WI38 (cell line): ENCODE measurements at regions not wholly inside any gene's neighbourhood (a gene's known extent, or its start where the extent isn't known, plus 50 kb on each side); places are given as distances from the start of the nearest gene placed in this dataset.

ENCODE experiments used
- H3K4me3 ChIP-seq: 2 replicates; pipeline ENCODE4 v1.5.1; 2011; ENCODE audit warnings: low read depth, mild to moderate bottlenecking, control low read depth, low read length
- TF ChIP-seq, protein P1 (sequence below): IDR thresholded peaks from 2 replicates; pipeline ENCODE4 v1.5.1; 2012; ENCODE audit warnings: low read depth, mild to moderate bottlenecking, control low read depth, low read length

DNA sequence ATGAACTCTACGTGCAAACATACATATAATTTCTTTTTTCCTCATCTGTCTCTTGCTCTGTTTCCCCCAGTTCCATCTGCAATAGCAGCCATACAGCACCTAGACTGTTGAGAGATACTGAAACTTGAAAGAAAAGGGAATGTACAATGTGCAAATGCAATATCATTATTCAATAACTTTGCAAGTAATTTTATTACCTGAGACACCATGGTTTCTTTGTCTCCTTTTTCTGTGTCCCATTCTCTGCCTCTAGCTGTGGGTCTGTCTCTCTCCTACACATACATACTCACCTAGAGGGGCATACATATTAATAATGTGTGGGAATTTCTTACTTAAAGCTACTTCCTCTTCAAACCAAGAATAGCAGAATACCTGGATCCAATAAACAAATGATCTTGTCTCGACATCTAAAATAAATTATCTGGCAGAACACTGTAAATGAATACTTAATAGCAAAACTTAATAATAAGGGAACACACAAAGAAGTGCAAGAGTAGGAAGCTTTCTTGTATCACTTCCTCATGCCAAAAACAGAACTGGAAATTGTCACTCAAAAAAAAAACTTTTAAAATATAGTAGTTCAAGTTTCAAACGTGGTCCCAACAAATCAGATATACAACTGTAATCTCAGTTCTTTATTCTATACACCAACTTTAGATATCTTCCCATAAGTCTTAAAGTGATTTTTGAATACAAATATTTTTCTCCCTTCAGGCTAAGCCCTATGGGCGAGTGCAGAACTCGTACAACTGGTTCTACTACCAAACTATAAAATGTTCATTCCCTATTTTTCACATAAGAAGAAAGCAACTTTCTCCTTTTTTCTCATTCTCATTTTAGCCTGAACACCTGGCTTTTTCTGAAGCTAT is 194.6 kb downstream of the NRIP1 start:
- H3K4me3 ChIP-seq = no peak overlapping the region
- TF ChIP-seq, protein P1, sequence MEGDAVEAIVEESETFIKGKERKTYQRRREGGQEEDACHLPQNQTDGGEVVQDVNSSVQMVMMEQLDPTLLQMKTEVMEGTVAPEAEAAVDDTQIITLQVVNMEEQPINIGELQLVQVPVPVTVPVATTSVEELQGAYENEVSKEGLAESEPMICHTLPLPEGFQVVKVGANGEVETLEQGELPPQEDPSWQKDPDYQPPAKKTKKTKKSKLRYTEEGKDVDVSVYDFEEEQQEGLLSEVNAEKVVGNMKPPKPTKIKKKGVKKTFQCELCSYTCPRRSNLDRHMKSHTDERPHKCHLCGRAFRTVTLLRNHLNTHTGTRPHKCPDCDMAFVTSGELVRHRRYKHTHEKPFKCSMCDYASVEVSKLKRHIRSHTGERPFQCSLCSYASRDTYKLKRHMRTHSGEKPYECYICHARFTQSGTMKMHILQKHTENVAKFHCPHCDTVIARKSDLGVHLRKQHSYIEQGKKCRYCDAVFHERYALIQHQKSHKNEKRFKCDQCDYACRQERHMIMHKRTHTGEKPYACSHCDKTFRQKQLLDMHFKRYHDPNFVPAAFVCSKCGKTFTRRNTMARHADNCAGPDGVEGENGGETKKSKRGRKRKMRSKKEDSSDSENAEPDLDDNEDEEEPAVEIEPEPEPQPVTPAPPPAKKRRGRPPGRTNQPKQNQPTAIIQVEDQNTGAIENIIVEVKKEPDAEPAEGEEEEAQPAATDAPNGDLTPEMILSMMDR = no peak

DNA sequence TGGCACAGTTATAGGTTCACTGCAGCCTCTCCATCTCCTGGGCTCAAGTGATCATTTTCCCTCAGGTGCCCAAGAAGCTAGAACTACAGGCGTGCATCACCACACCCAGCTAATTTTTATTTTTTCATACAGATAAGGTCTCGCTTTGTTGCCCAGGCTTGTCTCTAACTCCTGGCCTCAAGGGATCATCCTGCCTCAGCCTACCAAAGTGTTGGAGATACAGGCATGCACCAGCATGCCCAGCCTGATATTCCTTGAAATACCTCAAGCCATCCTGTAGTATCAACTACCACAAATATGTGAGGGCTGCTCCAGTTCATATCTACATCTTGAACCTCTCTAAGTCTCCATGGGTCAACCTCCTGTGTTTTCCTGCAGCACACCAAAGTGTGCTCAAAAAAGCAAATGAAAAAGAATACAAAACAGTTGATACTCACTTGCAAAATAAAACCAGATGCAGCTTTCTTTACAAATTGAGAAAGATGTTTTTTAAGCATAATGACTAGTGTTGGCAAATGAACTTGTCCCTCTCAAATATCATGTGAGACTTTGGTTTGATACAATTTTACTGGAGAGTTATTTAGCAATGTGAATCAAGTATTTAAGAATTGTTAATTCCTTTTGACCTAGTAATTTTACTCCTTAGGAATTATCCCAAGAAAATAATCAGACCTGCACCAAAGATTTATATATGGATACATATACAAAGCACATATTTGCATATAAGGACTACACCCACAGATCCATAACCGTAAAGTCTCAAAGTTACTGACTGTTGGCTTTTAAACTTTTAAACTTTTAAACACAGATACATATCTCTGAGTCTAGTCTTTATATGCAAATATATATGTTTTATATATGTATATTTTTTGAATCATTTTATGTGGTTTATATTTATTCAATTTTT is 197.7 kb downstream of the NRIP1 start:
- no peak overlapping the region for H3K4me3 ChIP-seq
- TF ChIP-seq, protein P1 = no peak

DNA sequence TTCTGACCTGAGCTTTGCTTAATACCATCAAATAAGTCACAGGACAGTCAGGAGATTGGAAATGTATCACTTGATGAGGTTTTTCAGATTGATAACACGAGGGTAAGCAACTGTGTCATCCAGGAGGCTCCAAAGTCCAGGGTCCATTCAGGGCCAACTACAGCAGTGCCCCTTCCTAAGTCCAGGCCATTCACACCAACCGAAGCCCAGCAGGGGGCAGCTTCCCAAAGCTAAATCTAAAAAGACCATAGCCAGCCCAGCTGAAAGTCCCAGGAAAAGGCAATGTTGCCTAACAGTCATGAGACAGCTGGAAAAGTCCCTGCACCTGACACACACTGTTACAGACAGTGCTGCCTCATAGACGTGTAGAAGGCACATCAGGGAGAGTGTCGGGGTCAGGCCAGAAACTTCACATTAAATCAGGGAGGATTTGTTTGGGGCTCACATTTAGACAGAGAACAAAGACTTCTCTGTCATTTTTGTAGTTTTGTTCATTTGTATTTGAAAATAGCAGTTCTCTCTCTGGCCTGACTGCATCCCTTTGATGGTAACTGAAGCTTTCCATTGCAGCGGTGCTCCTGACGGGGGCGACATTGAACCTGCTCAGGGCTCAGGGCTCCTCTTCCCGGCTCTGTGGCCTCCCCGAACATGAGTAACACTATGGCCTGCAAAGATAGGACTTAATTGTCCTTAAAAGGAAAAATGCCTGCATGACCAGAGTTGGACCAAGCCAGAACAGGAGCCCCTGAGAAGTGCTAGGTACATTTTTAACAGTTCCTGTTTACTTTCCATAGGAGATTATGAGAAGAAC is 200.4 kb downstream of the NRIP1 start:
- TF ChIP-seq, protein P1 = peak; percentile 74
- no peak overlapping the region for H3K4me3 ChIP-seq

DNA sequence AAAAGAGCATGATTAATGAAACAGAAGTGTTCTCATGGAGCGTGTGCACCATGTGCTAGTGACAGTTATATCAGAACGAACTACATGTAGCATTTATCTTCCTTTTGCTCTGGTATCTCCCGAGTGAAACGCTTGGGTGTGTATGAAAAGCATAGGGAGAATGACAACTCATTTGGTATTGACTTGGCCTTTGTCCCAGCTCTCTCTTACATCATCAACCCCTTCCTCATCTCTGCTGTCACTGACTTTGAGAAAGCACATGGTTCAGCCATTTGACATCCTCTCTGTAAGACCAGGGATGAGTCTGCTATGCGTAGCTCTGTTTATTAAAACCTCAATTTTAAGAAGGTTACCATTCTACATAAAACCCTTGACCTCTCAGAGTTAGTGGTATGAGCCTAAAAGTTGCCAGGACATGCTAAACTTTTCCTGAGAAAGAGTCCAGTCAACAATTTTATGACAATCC is 201.0 kb downstream of the NRIP1 start:
- TF ChIP-seq, protein P1 = no peak
- H3K4me3 ChIP-seq = no peak overlapping the region

DNA sequence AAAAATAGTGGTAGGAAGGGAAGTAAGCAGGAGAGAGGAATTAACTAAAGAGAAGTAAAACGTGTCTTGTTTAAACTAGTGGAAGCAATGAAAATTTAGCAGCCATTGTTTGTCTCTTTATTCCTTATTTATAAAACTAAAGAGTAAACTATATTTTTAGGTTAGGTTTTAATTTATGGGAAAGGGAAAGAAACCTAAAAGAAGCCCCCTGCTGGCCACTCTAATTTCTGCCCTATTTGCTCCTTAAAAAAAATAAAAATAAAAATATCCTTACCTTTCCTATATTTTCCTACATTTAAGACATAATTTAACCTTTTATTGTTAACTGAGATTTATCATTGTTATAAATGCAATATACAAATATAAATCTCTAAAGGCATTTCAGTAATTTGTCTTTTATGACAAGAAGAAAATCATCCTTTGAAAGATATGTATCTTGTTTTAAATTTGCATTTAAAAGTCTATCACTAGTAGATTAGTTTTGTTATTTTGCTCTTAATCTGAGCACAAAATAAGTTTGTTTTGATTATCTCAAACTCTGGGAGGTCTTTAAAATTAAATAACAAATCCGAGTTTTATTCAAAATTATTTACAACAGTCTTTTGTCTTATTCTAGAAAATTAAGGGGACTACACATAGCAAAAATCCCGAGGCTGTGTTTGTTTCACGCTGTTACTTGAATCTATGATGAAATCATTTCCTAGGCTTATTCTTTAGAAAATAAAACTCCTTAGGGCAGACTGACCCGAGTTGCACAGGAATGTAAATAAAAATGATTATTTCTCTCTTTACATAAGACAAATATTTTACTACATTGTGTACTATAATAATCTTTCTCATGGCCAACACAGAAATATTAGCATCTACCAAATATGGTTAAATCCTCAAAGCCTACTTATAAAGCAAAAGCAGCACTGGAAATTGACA is 201.7 kb downstream of the NRIP1 start:
- TF ChIP-seq, protein P1 = peak; percentile 46; the same call in 1 of the 2 replicates
- no peak overlapping the region for H3K4me3 ChIP-seq

DNA sequence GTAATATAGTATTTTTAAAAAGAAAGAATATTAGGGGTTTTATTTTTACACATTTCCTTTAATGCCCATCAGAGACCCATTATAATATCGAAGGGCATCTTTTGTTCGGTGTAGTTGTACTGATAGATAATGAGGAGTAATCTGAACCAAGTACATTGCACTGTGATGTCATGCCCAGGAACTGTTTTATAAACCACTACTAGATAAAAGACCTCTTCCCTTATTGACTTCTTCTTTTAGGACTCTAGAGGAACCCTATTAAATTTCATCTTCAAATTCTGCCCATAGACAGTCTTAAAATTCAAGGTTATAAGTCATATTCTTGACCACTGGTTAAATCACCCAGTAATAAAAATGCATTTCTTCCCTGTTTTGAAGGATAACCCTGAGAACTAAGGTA is 206.5 kb downstream of the NRIP1 start:
- no peak overlapping the region for H3K4me3 ChIP-seq
- TF ChIP-seq, protein P1 = no peak
